ENCODE measurements at regions not wholly inside any gene's neighbourhood (a gene's known extent, or its start where the extent isn't known, plus 50 kb on each side); places are given as distances from the start of the nearest gene placed in this dataset.

DNA sequence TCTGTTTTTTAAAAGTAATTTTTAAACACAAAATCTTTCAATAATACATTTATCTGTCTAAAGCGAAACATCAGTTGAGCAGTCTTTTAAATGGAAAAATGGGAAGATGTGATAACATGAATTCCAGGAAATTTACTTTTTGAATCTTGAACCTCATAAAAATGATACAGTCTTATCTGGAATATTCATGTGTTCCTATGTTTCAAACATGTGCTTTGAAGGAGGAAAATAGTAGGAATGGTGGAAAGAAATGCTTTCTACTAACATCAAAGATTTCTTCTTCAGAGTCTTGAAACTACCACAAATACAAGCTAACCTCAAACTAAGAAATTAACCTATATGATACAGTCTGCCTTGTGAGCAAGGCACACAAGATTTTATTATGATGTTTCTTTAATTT, 317.5 kb upstream of the SEMA3A start:
- no peak for TF ChIP-seq CTCF (IDR thresholded peaks at IDR 0.05)
- no peak for TF ChIP-seq POLR2A (IDR thresholded peaks at IDR 0.05)
